ENCODE measurements at regions not wholly inside any gene's neighbourhood (a gene's known extent, or its start where the extent isn't known, plus 50 kb on each side); places are given as distances from the start of the nearest gene placed in this dataset.
"Not testable (repeated sequence)": the region's sequence is repeated elsewhere in the genome, so short reads cannot be mapped to it uniquely, and the experiment has no call there.

- Histone ChIP-seq H3K4me3 (ENCODE audit: low read depth in 2 of 2, low read length in 2 of 2) (no peak overlapping the region), H3K9me3 (ENCODE audit: control insufficient read depth, insufficient read depth, low read depth, low read length) (no peaks in the 10 kb centered on the region), H3K36me3 (ENCODE audit: control insufficient read depth, insufficient read depth, low read length) (no peaks in the 10 kb centered on the region), H3K27ac (ENCODE audit: low read length) (no peak overlapping the region), H3K27me3 (ENCODE audit: control insufficient read depth, insufficient read depth, low read length) (no peaks in the 10 kb centered on the region), H3K4me1 (ENCODE audit: control insufficient read depth, insufficient read depth, low read length) (no peaks in the 10 kb centered on the region)
- DNase-seq (ENCODE audit: low read depth, low spot score) (no peak), ATAC-seq (no peak)
- in situ Hi-C loops (cut with HindIII; ENCODE audit: low pct_unique_long_range_greater_than_20kb, low sequenced_read_pairs): no loop called here
- TF ChIP-seq TCF7L2 (IDR thresholded peaks at IDR 0.05; ENCODE audit: low read depth, low read length): no peak
- no peak for TF ChIP-seq POLR2AphosphoS5 (IDR thresholded peaks at IDR 0.05; ENCODE audit: low read depth, low read length)
- no peak for TF ChIP-seq REST (IDR thresholded peaks at IDR 0.05; ENCODE audit: insufficient read depth in 1 of 2, low read depth in 2 of 2, low read length in 1 of 2)
- TF ChIP-seq SIN3A (IDR thresholded peaks at IDR 0.05; ENCODE audit: borderline replicate concordance, insufficient read depth, low read depth, low read length): no peak
- no peak for TF ChIP-seq CTCF (IDR thresholded peaks at IDR 0.05)
- CTCF ChIA-PET: no interaction called here
- POLR2A ChIA-PET: no interaction called here
- BruUV-seq (replicated peaks): no TSS peak
- intact Hi-C loops (cut with micrococcal nuclease; ENCODE audit: unreplicated experiment): no loop called here
Measured at GRCh38 chr15:81888748-81889484, 156.9 kb downstream of the MEX3B start.

DNA sequence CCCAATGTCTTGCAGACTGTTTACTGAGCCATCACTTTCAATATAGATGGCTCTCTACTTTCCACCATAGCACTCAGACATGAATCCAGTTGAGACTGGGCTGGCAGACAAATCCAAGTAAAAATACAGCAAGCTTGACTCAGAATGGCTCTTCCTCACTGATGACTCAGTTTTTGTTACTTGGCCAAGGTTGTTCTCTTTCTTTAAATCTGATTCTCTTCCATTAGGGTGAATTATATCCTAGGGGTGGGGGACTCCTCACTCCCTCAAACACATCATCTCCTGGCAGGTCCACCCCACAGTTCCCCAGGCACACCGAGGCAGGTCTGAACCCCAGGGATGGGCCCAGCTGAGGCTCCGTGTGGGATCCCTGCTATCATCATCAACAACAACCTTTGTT, 157.9 kb downstream of the MEX3B start:
- no peak for ATAC-seq
- ChIA-PET POLR2A (no interaction called here), CTCF (no interaction called here)
- Histone ChIP-seq H3K36me3 (ENCODE audit: control insufficient read depth, insufficient read depth, low read length) (no peaks in the 10 kb centered on the region), H3K9me3 (ENCODE audit: control insufficient read depth, insufficient read depth, low read depth, low read length) (no peaks in the 10 kb centered on the region), H3K27me3 (ENCODE audit: control insufficient read depth, insufficient read depth, low read length) (no peaks in the 10 kb centered on the region), H3K27ac (ENCODE audit: low read length) (no peak overlapping the region), H3K4me1 (ENCODE audit: control insufficient read depth, insufficient read depth, low read length) (no peaks in the 10 kb centered on the region), H3K4me3 (ENCODE audit: low read depth in 2 of 2, low read length in 2 of 2) (no peak overlapping the region)
- no peak for TF ChIP-seq REST (IDR thresholded peaks at IDR 0.05; ENCODE audit: insufficient read depth in 1 of 2, low read depth in 2 of 2, low read length in 1 of 2)
- no peak for TF ChIP-seq TCF7L2 (IDR thresholded peaks at IDR 0.05; ENCODE audit: low read depth, low read length)
- no peak for TF ChIP-seq POLR2AphosphoS5 (IDR thresholded peaks at IDR 0.05; ENCODE audit: low read depth, low read length)
- no peak for TF ChIP-seq SIN3A (IDR thresholded peaks at IDR 0.05; ENCODE audit: borderline replicate concordance, insufficient read depth, low read depth, low read length)
- no peak for TF ChIP-seq CTCF (IDR thresholded peaks at IDR 0.05)
- BruUV-seq (replicated peaks): no TSS peak
- intact Hi-C loops (cut with micrococcal nuclease; ENCODE audit: unreplicated experiment): no loop called here
- in situ Hi-C loops (cut with HindIII; ENCODE audit: low pct_unique_long_range_greater_than_20kb, low sequenced_read_pairs): no loop called here
- no peak for DNase-seq (ENCODE audit: low read depth, low spot score)

- H3K4me1 ChIP-seq (ENCODE audit: control insufficient read depth, insufficient read depth, low read length); BruUV-seq (replicated peaks); intact Hi-C loops (cut with micrococcal nuclease; ENCODE audit: unreplicated experiment); DNase-seq (ENCODE audit: low read depth, low spot score); in situ Hi-C loops (cut with HindIII; ENCODE audit: low pct_unique_long_range_greater_than_20kb, low sequenced_read_pairs); H3K27ac ChIP-seq (ENCODE audit: low read length); H3K36me3 ChIP-seq (ENCODE audit: control insufficient read depth, insufficient read depth, low read length); POLR2A ChIA-PET; H3K4me3 ChIP-seq (ENCODE audit: low read depth in 2 of 2, low read length in 2 of 2); CTCF ChIA-PET; H3K9me3 ChIP-seq (ENCODE audit: control insufficient read depth, insufficient read depth, low read depth, low read length); ATAC-seq; H3K27me3 ChIP-seq (ENCODE audit: control insufficient read depth, insufficient read depth, low read length): not testable (repeated sequence)
Measured at GRCh38 chr15:81887188-81887587, 158.6 kb downstream of the MEX3B start.
